Heart left ventricle (tissue), 13 donors: ENCODE measurements at regions not wholly inside any gene's neighbourhood (a gene's known extent, or its start where the extent isn't known, plus 50 kb on each side); places are given as distances from the start of the nearest gene placed in this dataset.

Source experiments
- POLR2A ChIP-seq, 2 donors: fragments of 450-650 bp; IDR thresholded peaks; one replicate each; pipeline ENCODE4 v1.6.1; 2017; ENCODE audit warnings: antibody characterized with exemption in 2 of 2, mild to moderate bottlenecking in 2 of 2, moderate library complexity in 2 of 2
- TF ChIP-seq, protein P1 (sequence below), 12 donors: fragments of 200-600 bp; sonication (generic) in 4 of 12; IDR thresholded peaks; one replicate each; pipeline versions ENCODE4 v1.5.0 to v1.8.0; 2018 to 2022; ENCODE audit warnings: antibody characterized with exemption in 12 of 12, mild to moderate bottlenecking in 5 of 12
- donor health status: ischemic (EF 13 %, LVEDD 7.1; RV severe dilation, severe dysfunction).
- donor health status: DM: no; HTN: yes; CAD: no.
- donor health status: DM: no; HTN: no; CAD: no.
- donor health status: ischemic (EF 25% LVEDD 6.9; RV normal size, moderate dysfunction).
- donor health status: ischemic (EF 25% LVEDD 5.7; RV mildly dilated, moderate dysfunction).
- donor health status: ischemic (EF 35%, LVEDD 5.7; RV mildly dilated, moderate dysfunction).
- donor health status: nonischemic (EF 11% LVEDD 7.7; RV severe dilation, severe dysfunction).
- donor health status: DM: yes; HTN: yes; CAD: no.
- donor health status: PGD.
- donor health status: ischemic (EF 29% LVEDD 5.4; RV normal size, mild dysfunction).
- donor health status: nonischemic (EF 23%, LVEDD 6.1; RV moderate dilation, normal function).

DNA sequence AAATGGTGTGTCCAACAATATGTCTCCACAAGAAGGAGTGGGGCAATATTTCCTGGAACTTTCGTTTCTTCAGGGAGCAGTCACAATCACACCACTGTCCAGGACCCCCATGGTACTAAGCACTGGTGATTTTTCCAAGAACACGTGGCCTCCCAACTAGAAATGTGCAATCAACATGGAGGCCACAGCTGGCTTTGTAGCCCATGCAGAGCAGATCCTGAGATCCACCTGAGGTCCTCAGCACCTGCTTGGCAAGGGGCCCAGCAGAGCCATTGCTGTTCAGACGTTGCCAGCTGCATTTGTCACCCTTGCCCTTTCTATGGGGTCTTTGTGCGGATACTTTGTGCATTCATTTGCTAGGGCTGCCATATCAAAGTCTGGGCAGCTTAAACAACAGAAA is 334.5 kb upstream of the IRX4 start:
- TF ChIP-seq, protein P1, sequence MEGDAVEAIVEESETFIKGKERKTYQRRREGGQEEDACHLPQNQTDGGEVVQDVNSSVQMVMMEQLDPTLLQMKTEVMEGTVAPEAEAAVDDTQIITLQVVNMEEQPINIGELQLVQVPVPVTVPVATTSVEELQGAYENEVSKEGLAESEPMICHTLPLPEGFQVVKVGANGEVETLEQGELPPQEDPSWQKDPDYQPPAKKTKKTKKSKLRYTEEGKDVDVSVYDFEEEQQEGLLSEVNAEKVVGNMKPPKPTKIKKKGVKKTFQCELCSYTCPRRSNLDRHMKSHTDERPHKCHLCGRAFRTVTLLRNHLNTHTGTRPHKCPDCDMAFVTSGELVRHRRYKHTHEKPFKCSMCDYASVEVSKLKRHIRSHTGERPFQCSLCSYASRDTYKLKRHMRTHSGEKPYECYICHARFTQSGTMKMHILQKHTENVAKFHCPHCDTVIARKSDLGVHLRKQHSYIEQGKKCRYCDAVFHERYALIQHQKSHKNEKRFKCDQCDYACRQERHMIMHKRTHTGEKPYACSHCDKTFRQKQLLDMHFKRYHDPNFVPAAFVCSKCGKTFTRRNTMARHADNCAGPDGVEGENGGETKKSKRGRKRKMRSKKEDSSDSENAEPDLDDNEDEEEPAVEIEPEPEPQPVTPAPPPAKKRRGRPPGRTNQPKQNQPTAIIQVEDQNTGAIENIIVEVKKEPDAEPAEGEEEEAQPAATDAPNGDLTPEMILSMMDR (IDR thresholded peaks at IDR 0.05), result no peak
- no peak for TF ChIP-seq POLR2A (IDR thresholded peaks at IDR 0.05)
